Activated CD4-positive, alpha-beta T cell treated with anti-CD3 and anti-CD28 coated beads for 48 hours (primary cell): ENCODE measurements at regions not wholly inside any gene's neighbourhood (a gene's known extent, or its start where the extent isn't known, plus 50 kb on each side); places are given as distances from the start of the nearest gene placed in this dataset.
"Not testable (repeated sequence)": the region's sequence is repeated elsewhere in the genome, so short reads cannot be mapped to it uniquely, and the experiment has no call there.

Source experiments
- DNase-seq: peaks from one replicate; pipeline ENCODE4 v3.0.0-alpha.2; 2020

DNA sequence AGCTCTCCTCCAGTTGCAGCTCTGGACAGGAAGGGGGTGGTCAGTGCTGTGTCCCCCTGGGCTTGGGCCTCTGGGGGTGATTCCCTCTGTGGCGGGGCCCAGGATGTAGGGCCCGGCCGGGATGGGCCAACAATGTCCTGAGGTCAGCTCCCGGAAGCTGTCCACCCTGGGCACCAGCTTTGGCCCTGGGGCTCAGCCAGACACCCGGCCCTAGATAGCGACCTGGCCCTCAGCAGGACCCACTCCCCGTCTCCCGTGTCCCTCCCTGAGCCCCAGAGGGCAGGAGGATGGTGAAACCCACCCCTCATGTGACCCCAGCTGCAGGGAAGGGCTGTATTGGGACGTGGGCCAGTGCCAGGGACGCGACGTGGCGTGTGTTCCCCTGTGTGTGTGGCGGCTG lies 96.8 kb downstream of the TMEM121 start:
- DNase-seq, result not testable (repeated sequence)

DNA sequence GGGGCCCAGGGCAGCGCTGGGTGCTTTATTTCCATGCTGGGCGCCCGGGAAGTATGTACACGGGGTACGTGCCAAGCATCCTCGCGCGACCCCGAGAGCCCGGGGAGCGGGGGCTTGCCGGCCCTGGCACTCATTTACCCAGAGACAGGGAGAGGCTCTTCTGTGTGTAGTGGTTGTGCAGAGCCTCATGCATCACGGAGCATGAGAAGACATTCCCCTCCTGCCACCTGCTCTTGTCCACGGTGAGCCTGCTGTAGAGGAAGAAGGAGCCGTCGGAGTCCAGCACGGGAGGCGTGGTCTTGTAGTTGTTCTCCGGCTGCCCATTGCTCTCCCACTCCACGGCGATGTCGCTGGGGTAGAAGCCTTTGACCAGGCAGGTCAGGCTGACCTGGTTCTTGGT lies 98.0 kb downstream of the TMEM121 start:
- DNase-seq, result not testable (repeated sequence)

DNA sequence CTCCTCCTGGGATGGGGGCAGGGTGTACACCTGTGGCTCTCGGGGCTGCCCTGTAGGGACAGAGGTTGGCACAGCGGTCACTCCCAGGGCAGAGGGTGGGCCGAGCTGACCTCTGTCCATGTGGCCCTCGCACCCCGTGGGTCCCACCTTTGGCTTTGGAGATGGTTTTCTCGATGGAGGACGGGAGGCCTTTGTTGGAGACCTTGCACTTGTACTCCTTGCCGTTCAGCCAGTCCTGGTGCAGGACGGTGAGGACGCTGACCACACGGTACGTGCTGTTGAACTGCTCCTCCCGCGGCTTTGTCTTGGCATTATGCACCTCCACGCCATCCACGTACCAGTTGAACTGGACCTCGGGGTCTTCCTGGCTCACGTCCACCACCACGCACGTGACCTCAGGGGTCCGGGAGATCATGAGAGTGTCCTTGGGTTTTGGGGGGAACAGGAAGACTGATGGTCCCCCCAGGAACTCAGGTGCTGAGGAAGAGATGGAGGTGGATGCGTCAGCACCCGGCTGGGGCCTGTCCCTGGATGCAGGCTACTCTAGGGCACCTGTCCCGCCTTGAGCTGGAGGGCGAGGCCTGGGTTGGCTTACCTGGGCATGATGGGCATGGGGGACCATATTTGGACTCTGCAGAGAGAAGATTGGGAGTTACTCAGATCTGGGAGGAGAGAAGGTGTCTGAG lies 98.5 kb downstream of the TMEM121 start:
- not testable (repeated sequence) for DNase-seq

DNA sequence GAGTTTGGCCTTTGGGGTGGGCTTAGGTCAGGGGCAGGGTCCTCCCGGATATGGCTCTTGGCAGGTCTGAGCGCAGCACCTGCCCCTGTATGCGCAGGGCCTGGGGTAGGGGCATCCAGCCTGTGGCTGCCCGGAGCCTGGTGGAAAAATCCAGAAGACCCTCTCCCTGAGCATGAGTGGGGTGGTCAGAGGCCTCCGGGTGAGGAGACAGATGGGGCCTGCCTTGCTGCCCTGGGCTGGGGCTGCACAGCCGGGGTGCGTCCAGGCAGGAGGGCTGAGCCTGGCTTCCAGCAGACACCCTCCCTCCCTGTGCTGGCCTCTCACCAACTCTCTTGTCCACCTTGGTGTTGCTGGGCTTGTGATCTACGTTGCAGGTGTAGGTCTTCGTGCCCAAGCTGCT lies 99.1 kb downstream of the TMEM121 start:
- DNase-seq, result not testable (repeated sequence)

DNA sequence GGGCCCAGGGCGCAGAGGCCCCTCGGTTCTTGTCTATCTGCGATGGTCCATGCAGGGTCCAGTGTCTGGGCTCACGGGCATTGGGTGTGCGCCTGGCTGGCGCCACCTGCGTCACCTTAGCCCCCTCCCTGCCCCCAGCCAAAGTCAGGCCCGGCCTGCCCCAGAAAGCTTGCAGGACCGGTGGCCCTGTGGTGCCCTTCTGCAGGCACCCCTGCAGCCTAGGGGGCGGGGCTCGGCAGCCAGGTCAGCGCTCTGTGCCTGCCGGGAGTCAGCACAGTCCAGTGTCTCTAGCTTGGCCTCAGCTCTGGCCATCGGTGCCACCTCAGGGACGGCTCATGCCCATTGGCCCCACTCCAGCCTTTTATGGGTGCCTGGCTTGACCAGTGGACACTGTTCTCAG lies 99.7 kb downstream of the TMEM121 start:
- not testable (repeated sequence) for DNase-seq

DNA sequence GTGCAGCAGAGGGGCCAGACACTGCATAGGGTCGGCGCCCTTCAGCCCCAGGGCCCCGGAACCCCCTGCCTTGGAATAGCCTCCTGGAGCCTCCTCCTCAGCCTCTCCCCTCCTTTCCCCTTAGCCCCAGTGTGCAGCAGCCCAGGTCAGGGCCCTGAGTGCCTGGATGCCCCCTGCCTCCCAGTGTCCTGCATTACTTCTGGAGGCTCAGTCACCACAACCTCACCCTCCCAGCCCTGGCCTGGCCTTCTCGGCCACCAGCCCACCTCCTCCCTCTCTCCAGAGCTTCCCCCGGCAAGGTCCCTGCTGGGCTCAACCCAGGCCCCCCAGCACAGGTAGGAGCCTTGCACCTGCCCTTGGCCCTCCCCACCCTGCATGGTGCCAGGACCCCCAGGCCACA lies 100.3 kb downstream of the TMEM121 start:
- not testable (repeated sequence) for DNase-seq

DNA sequence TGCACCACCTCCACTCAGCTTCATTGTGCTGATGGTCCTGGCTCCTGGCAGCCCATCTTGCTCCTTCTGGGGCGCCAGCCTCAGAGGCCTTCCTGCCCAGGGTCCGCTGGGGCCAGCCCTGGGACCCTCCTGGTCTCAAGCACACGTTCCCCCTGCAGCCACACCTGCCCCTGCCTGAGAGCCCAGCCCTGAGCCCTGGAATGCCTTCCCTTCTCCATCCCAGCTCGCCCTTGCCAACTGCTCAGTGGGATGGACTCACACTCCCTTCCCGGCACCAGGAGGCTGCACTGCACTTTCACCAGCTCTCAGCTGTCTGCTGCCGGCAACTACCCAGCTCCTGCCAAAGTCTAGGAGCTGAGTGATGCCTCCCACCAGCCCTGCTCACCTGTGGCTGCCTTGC lies 100.9 kb downstream of the TMEM121 start:
- not testable (repeated sequence) for DNase-seq

DNA sequence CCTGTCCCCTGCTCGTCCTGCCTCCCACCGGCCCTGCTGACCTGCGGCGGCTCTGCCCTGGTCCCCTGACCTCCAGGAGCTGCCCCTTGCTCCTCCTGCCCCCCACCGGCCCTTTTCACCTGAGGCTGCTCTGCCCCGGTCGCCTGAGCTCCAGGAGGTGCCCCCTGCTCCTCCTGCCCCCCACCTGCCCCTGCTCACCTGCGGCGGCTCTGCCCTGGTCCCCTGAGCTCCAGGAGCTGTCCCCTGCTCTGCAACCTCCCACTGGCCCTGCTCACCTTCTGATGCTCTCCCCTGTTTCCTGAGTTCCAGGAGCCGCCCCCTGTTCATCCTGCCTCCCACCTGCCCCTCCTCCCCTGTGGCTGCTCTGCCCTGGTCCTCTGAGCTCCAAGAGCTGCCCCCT lies 101.3 kb downstream of the TMEM121 start:
- DNase-seq, result no peak

DNA sequence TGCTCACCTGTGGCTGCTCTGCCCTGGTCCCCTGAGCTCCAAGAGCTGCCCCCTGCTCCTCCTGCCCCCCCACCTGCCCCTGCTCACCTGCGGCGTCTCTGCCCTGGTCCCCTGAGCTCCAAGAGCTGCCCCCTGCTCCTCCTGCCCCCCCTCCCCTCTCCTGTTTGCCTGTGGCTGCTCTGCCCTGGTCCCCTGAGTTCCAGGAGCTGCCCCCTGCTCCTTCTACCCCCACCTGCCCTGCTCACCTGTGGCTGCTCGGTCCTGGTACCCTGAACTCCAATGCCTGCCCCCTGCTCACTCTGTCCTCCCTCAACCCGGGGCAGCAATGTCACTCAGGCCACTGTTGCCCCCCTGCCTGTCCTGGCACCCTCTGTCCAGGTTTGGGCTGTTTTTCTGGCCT lies 101.7 kb downstream of the TMEM121 start:
- not testable (repeated sequence) for DNase-seq

DNA sequence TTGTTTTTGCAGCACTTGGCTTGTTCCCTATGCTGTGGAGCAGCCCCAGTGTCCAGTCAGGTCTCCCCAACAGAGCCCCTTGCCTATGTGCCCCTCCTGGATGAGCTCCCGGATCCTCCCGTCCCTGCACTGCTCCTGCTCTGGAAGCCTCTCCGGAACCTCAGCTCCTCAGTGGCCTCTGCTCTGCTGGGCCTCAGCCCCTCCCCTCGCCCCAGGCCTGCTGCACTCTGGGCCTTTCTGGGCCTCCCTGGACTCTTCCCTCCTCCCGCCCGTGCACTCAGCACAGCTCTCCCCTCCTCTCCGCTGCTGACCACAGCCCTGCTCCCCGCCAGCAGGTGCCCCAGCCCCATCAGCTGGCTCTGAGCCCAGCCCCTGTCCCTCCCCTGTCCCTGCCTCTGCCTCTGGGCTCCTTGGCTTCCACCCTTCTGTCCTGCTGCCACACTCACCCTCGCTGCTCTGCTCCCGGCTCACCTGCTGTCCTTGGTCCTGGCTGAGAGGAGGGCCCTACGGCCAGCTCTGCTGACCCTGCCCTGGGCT lies 102.2 kb downstream of the TMEM121 start:
- DNase-seq, result not testable (repeated sequence)

DNA sequence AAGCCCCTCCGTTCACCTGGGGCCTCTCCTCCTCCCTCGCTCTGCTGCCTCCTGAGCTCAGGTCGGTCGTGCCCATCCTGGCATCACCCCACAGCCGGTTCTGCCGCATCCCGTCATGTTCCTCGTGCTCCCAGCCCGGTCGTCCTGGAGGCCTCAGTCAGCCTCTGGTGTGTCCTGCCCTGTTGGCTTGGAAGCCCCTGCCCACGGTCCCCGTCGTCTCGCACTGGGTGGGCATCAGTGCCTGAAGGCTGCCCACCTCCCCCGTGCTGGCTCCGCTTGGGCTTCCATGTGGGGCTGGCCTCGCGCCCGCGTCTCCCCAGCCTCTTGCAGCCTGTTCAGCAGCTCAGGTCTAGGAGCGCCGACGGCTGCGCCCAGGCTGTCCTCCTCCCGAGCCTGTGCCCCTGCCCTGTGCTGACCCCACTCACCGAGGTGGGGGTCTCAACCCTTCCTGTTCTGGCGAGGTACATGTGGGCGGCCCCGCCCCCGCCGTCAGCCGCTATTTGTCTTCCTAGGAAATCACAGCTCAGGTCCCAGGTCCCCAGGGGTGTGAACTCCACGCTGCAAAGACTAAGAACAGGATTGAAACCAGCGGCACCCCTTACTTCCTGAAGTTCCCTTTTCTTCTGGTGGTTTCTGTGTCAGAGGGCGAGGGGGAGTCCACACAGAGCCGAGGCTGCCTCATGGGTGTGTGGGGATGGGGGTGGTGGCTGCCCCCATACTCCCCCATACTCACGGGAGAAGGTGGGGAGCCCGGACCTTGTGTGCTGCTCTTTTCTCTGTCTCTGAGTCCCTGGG lies 102.9 kb downstream of the TMEM121 start:
- not testable (repeated sequence) for DNase-seq

DNA sequence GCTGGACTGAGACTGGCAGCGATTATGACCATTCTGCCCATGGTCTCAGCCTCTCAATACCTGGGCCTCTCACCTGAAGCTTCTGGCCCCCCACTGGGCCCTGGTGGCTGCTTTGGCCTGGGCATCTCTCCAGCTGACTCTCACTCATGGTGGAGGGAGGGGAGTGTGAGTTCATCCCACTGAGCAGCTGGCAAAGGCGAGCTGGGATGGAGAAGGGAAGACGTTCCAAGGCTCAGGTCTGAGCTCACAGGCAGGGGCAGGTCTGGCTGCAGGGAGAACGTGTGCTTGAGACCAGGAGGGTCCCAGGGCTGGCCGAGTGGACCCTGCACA lies 103.5 kb downstream of the TMEM121 start:
- no peak for DNase-seq

DNA sequence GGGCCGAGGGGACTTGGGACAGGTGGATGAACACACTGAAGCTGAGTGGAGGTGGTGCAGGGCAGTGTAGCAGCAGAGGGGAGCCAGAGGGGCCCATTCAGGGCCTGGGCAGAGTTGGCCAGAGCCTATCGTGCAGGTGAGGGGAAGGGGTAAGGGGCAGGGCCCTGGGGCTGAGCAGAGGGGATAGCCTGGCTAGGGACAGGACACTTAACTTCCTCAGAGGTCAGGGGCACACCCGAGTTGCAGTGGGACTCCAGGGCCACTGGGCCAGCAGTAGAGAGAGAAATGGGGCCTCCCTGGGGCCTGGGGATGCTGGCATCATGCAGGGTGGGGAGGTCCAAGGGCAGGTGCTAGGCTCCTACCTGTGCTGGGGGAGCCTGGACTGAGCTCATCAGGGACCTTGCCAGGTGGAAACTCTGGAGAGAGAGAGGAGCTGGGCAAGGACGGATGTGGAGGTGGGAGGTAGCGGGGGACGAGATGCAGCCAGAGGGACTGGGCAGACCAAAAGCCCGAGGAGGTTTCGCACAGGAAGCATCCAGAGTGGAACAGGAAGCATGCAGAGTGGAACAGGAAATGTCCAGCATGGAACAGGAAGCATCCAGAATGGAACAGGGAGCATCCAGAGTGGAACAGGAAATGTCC lies 104.0 kb downstream of the TMEM121 start:
- not testable (repeated sequence) for DNase-seq

DNA sequence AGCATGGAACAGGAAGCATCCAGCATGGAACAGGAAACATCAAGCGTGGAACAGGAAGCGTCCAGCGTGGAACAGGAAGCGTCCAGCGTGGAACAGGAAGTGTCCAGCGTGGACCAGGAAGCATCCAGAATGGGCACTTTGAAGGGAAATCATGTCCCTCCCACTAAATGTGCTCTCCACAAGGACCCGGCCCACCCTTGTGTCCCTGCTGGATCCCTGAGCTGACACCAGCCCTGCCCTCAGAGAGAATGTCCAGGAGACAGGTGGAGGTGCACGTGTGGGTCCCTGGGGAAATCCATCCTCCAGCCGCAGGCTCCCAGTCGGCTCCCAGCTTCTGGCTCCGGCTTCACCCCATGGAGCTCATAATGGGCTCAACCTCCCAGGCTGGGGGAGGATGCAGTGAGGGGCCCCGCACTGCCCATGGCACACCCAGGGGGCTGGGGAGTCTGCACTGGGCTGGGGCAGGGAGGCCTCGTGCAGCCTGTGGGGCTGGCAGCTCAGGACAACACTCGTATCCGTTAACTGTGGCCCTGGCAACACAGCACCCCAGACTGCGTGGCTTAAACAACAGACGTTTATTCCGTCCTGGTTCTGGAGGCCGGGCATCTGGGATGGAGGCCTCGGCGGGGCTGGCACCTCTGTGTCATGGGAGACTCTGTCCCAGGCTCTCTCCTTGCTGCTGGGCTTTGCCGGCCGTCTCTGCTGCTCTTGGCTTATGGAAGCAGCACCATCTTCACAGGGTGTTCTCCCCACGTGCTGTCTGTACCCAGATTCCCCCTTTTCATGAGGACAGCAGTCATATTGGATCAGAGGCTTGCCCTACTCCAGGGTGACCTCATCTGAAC lies 104.8 kb downstream of the TMEM121 start:
- not testable (repeated sequence) for DNase-seq

DNA sequence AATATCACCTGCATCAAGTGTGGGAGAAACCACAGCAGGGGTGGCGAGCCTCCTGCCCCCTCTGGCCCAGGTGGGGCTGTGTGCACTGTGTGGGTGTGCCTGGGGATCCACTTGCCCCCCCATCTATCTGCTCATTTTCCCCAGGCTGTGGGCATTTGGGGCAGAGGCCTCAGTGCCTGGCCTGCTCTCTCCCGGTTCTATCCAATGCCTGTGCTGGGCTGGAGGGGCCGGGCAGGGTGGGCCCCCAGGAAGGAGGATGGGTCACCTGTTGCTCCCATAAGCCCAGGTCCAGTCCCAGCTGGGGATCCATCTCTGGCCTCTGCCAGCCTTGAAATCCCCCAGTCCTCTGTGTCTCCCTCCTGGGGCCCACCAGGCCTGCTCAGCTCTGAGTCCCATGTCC lies 105.6 kb downstream of the TMEM121 start:
- no peak for DNase-seq

DNA sequence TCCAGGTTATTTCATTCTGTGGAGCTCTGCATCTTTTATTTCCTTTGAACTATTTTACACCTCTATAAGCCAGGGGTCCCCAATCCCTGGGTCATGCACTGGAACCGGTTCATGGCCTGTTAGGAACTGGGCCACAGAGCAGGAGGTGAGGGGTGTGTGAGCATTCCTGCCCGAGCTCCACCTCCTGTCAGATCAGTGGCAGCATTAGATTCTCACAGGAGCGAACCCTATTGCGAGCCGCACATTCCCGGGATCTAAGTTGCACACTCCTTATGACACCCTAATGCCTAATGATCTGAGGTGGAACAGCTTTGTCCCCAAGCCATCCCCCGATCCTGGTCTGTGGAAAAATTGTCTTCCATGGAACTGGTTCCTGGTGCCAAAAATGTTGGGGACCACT lies 107.2 kb downstream of the TMEM121 start:
- DNase-seq, result not testable (repeated sequence)

DNA sequence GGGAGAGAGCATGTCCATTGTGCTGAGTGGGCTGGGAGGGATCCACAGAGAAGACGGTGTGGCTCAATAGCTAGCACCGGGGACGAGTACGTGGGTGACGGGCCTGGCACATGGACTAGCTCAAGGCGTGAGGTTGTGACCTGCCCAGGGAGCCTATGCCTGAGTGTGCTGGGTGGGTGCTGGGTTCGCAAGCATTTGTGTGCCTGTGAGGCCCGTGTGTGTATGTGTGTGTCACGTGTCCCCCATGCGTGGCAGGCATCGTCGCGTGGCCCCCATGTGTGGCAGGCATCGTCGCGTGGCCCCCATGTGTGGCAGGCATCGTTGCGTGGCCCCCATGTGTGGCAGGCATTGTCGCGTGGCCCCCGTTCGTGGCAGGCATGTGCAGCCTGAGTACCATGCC lies 109.2 kb downstream of the TMEM121 start:
- no peak for DNase-seq

DNA sequence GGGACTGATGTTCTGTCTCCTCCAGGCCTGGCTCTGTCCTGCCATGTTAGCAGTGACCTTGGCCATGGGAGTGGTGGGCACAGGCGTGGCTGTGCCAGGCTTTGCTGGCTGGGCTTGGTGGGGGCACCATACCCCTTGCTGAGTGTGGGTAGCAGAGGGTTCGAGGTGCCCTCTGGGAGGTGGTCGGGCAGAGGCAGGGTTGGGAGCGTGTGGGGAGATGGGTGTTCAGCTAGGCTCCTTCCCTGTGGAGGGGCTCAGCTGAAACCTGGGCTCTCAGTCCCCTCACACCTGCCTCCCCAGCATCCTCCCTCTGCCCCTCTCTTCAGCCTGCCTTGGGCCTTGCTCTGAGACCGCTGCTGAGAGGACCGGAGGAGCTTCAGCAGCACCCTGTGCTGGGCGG lies 109.6 kb downstream of the TMEM121 start:
- not testable (repeated sequence) for DNase-seq

DNA sequence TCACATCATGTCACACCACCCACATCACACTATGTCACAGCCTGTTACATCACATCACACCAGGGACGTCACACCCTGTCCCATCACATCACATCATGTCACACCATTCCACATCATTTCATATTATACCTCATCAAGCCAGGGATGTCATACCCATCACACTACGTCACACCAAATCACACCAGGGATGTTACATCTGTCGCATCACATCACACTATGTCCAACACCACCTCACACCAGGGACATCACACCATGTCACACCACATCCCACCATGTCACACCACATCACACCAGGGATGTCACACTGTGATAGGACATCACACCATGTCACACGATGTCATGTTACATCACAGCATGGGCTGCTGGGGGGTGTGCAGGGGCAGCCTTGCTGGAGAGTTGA lies 110.6 kb downstream of the TMEM121 start:
- no peak for DNase-seq

DNA sequence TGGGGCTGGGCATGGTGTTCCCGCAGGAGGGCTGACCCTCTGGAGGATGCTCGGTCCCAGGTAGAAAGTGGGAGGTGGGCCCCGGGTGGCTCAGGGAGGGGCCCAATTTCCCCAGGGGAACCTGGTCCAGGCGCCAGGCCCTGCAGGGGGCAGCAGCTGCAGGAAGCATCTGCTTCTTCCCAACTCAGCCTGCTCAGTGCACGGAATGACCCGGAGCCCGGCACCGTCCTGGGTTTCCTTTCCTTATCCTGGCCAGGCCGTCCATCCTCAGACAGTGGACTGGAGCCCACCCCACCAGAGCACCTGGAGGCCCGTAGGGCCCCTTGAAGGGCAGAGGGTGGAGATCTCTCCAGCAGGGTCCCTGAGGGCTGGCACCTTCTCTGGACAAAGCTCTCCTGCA lies 111.0 kb downstream of the TMEM121 start:
- DNase-seq, result not testable (repeated sequence)

DNA sequence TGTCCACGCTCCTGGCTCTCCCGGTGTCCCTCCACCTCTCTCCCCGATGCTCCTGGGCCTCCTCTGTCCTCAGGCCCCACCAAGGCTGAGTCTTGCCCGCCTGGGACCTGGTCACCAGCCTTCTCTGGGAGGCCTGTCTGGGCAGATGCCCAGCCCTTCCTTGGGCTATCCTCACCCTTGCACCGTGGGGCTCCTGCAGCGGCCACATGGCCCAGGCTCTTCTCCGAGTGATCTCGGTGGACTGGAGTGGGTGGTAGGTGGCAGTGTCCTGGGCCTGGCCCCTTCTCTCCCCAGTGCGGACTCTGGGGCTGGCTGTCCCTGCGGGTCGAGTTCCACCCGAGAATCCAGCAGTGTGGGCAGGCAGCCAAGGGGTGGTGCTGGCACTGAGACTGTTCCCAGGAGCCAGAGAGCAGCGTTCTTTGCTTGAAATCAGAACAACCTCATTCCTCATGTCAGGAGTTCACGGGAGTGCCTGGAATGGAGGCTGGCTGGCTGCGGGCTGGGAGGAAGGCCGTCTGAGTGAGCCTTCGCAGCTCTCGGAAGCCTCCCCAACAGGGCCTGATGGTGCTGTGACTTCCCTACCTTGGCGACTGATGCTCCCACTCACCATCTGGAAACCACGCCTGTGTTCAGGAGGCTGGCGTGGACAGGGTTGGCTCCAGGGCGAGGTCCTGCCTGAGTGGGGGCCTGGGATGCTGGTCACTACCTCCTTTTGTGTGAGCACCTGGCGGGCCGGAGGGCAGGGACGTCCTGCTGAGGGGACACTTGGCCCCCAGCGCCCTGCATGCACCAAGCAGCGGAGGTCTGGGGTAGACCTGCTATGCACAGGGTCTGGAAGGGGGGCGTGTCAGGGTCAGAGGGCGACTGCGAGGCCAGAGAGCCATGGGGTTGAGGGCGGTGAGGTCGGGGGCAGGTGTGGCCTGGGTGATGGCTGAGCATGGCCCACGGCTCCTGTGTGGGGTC lies 113.9 kb downstream of the TMEM121 start:
- not testable (repeated sequence) for DNase-seq
